Forelimb muscle (tissue), 1 donor: ENCODE measurements at regions not wholly inside any gene's neighbourhood (a gene's known extent, or its start where the extent isn't known, plus 50 kb on each side); places are given as distances from the start of the nearest gene placed in this dataset.

ENCODE experiments used
- DNase-seq: peaks from one replicate; pipeline ENCODE4 v3.0.0-alpha.2; 2013; ENCODE audit warnings: low read depth

- DNase-seq = no peak
Observed at GRCh38 chr2:67516899-67517530, 119.9 kb downstream of the ETAA1 start.

DNA sequence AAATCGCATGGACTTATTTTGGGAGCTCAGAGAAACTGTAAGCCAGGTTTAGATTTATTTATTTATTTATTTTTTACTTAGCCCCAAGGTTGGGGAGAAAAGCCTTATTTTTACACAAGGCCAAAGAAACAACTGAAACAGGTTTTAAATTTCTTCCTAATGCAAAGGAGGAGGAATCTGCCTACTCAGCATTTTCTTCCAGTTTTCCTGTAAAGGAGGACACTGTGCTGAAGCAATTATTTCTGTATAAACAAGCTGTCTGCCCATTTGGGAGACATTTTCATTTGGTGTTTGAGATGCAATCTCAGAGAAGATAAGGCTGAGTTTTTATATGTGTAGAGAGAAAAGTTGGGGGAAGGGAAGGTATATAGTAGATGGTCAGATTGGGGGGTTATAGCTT, 125.0 kb downstream of the ETAA1 start:
- no peak for DNase-seq

GRCh38 chr2:67524213-67524612, 127.1 kb downstream of the ETAA1 start:
- DNase-seq = no peak

DNA sequence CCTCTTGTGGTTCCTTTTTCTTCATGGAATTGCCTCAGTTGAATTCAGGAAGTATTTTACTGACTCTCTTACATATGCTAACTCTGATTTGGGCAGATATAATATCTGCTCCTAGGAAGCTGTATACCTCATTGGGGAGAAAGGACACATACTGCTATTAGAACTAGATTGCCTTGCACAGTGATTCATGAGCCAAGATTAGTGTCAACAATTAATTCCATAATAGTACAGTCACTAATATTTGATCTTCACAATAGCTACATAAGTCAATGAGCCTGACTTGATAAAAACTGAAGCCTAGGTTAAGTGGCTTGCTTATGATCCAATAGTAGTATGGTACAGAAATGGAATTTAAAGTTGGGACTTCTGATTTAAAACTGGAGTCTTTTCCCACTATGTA, 127.6 kb downstream of the ETAA1 start:
- DNase-seq = no peak

DNA sequence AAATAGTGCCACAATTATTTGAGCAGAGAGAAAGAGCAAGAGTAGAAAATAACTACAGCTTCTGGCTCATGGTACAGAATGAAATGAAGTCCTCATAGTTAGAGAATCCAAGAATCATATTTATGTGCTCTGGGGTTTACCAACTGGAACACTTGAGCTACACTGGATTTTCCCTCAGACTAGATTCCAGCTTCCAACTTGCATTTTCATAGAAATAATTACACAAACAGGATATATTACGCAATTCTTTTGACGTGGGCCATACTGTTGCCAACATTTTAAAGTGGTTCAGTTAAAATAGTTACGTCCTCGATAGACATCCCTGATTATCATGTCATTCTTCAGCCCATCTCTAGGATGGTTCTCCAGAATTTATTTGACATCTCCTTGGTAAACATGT, 129.2 kb downstream of the ETAA1 start:
- peak; percentile 36 for DNase-seq

GRCh38 chr2:67528320-67528719, 131.2 kb downstream of the ETAA1 start:
- no peak for DNase-seq

DNA sequence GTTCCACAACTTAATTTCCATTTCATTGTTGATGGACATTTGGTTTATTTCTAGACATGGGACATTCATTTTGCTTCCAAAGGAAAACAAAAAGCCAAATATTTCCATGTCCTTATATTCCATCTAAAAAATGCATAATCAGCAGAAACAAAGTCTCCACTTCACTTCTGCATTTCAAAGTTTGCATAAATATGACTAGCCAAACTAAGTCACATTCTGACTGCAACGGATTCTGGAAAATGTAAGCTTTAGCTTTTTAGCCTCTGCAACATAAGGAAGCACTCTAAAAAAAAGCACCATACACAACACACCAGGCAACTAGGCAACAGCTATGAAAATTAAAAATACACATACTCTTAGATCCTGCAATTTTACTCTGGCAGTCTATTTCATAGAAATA, 135.3 kb downstream of the ETAA1 start:
- DNase-seq = no peak

GRCh38 chr2:67534745-67535144, 137.6 kb downstream of the ETAA1 start:
- no peak for DNase-seq

DNA sequence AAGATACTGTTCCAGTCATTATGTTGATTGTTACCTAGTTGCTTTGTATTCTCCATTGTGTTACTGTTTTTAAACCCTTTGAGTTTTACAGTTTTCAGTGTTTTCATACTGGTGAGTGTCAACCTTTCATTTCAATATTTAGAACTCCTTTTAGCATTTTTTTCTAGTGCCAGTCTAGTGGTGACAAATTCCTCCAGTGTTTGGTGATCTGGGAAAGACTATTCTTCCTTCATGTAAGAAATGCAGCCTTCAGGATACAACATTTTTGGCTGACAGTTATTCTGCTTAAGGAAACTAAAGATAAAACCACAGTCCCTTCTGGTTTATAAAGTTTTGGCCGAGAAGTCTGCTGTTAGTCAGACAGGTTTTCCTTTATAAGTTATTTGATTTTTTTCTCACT, 143.8 kb downstream of the ETAA1 start:
- DNase-seq = no peak

GRCh38 chr2:67544286-67544685, 147.2 kb downstream of the ETAA1 start:
- DNase-seq = no peak

GRCh38 chr2:67548317-67549201, 151.4 kb downstream of the ETAA1 start:
- DNase-seq = no peak

GRCh38 chr2:67559156-67559555, 162.0 kb downstream of the ETAA1 start:
- DNase-seq = no peak

- no peak for DNase-seq
Observed at GRCh38 chr2:67560771-67561456, 163.8 kb downstream of the ETAA1 start.

GRCh38 chr2:67561457-67561965, 164.4 kb downstream of the ETAA1 start:
- no peak for DNase-seq

GRCh38 chr2:67564076-67564475, 166.9 kb downstream of the ETAA1 start:
- no peak for DNase-seq

- DNase-seq = no peak
Observed at GRCh38 chr2:67564626-67565025, 167.5 kb downstream of the ETAA1 start.

DNA sequence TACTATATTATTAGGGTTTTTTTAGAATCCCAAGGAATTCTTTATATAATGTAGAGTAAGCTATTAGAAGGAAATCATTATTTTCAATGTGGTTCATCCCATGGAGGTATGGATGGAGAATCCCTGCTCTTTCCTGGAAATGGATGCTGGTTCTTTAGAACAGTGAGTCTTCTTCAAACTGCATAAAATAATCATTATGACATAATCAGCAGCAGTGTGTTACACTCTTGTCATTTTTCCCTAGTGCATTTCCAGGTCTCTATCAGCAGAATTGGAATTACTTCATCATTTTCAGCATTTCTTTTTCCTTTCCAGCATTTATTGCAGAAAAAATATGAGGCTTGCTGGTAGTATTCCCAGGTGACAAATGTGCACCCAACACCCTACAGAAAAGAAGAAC, 168.1 kb downstream of the ETAA1 start:
- no peak for DNase-seq

DNA sequence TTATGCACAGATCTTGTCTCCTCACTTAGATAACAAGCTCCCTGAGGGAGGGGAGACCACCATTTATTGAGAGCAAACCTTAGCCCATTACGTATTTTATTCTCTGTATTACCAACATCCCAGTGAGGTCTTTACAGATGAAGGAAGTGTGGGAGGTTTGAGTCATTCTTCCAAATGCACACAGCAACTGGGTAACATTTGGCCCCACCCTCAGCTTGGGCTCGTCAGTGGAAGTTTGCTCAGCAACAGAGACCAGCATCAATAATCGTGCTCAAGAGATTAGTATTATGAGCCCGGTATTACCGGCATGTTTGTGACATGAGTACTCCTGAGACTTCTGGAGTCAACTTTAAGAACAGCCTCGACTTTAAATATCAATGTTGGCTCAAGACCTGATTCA, 168.6 kb downstream of the ETAA1 start:
- DNase-seq = no peak

DNA sequence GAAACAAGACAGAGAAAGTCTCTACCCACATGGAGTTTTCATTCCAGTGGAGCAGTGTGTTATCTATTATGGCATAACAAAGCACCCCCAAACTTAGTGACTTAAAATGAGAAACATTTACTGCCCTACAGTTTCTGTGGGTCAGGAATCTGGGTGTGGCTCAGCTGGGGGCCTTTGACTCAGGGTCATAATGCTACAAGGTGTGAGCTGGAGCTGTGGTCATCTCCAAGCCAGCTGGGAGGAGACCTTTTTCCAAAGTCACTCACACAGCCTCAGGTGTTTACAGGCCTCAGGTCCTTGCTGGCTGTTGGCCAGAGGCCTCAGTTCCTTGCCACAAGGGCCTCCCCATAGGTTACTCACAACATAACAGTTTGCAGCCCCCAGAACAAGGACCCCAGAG, 169.2 kb downstream of the ETAA1 start:
- no peak for DNase-seq

DNA sequence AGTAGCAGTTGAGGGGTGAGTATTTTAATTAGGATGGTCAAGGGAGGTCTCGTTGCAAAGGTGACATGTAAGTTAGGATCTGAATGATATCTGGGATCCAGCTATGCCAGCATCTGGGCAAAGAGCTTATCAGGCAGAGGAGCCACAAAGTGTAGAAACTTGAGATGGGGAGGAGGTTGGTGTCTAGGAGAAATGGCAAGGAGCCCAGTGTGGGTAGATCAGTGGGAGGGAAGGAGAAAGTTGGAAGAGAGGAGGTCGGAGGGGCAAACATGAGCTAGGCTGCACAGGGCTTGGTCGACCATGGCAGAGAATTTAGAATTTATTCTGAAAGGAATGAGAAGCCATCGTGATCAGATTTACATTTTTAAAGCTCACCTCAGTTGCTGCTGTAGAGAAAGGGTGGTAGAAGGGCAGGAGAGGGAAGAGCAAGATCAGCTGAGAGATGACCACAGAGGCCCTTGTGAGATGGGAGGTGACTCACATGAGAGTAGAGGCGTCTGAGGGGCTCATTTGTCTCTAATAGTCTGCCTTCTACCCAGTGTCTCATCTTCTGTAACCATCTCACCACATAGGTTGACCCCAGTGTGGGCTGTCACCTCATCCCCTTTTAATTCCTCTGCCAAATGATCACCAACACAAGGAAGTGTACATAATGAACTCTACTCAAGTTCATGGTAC, 170.0 kb downstream of the ETAA1 start:
- DNase-seq = no peak

GRCh38 chr2:67567886-67568285, 170.8 kb downstream of the ETAA1 start:
- DNase-seq = no peak

DNA sequence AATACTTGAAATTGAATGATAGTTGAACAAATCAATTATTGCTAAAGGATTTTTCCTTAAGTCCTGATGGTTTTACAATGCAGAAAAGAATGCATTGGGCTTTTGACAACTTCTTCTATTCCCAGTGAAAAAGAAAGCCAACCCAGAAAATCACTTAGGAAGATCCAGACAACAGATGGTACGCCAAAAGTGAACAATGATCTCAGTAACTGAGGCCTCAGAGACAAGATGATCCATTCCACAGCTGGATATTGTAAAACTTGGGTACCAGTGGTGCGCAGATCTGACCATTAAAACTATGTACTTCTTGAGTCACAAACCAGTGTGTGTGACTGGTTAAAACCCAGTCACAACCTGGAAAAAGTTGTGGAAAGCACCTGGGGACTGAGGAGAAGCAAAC, 173.5 kb downstream of the ETAA1 start:
- no peak for DNase-seq
